GM12872 (cell line): ENCODE measurements at regions not wholly inside any gene's neighbourhood (a gene's known extent, or its start where the extent isn't known, plus 50 kb on each side); places are given as distances from the start of the nearest gene placed in this dataset.
A peak's percentile ranks its signal among the peaks of the same experiment; 100 is the strongest.

Experiments used
- CTCF ChIP-seq: IDR thresholded peaks from 3 replicates; pipeline ENCODE4 v1.5.1; 2011; ENCODE audit warnings: low read depth, mild to moderate bottlenecking, low read length, moderate library complexity; ENCODE audit not compliant: insufficient read depth

GRCh38 chr12:125744201-125744600 lies 679.0 kb downstream of the AACS start:
- no peak for TF ChIP-seq CTCF

- TF ChIP-seq CTCF, result no peak
Observed at GRCh38 chr12:125755512-125755911, 690.3 kb downstream of the AACS start.

- no peak for TF ChIP-seq CTCF
Observed at GRCh38 chr12:125766091-125766490, 700.9 kb downstream of the AACS start.

GRCh38 chr12:125772403-125772802 lies 707.2 kb downstream of the AACS start:
- TF ChIP-seq CTCF, result no peak

- peak; percentile 64 for TF ChIP-seq CTCF
Observed at GRCh38 chr12:125773033-125773640, 707.9 kb downstream of the AACS start.

GRCh38 chr12:125775507-125775906 lies 710.3 kb downstream of the AACS start:
- no peak for TF ChIP-seq CTCF

- no peak for TF ChIP-seq CTCF
Observed at GRCh38 chr12:125776212-125776611, 711.0 kb downstream of the AACS start.
